Right lobe of liver (tissue), 4 donors: ENCODE measurements at regions not wholly inside any gene's neighbourhood (a gene's known extent, or its start where the extent isn't known, plus 50 kb on each side); places are given as distances from the start of the nearest gene placed in this dataset.

Source experiments
- CTCF ChIP-seq, 4 donors: fragments of 200-600 bp in 3 of 4; fragments of 450-650 bp in 1 of 4; IDR thresholded peaks; one replicate each; pipeline versions ENCODE4 v1.5.1 to v1.8.0; 2016 to 2022; ENCODE audit warnings: antibody characterized with exemption in 4 of 4, mild to moderate bottlenecking in 2 of 4
- POLR2A ChIP-seq: fragments of 450-650 bp; IDR thresholded peaks from one replicate; pipeline ENCODE4 v1.6.1; 2017; ENCODE audit warnings: antibody characterized with exemption, mild to moderate bottlenecking
- donor health status: DM: no; HTN: no; CAD: no.
- donor health status: DM: no; HTN: no; CAD: no.
- donor health status: DM: no; HTN: yes; CAD: no.

GRCh38 chr4:96037705-96038104 lies 197.8 kb downstream of the PDHA2 start:
- TF ChIP-seq CTCF (IDR thresholded peaks at IDR 0.05) (no peak), POLR2A (no peak)
